Activated naive CD8-positive, alpha-beta T cell treated with anti-CD3 and anti-CD28 coated beads for 36 hours (primary cell): ENCODE measurements at regions not wholly inside any gene's neighbourhood (a gene's known extent, or its start where the extent isn't known, plus 50 kb on each side); places are given as distances from the start of the nearest gene placed in this dataset.

Experiments used
- DNase-seq: peaks from one replicate; pipeline ENCODE4 v3.0.0; 2021
- H3K27ac Mint-ChIP-seq: one replicate; pipeline ENCODE4 v1.8.0; 2022; ENCODE audit warnings: mild to moderate bottlenecking, moderate library complexity, mixed read lengths
- H3K27me3 Mint-ChIP-seq: one replicate; pipeline ENCODE4 v1.8.0; 2022; ENCODE audit warnings: mild to moderate bottlenecking, mixed read lengths
- H3K36me3 Mint-ChIP-seq: one replicate; pipeline ENCODE4 v1.8.0; 2021; ENCODE audit warnings: mild to moderate bottlenecking, mixed read lengths
- H3K4me1 Mint-ChIP-seq: one replicate; pipeline ENCODE4 v1.8.0; 2021; ENCODE audit warnings: mixed read lengths
- H3K4me3 Mint-ChIP-seq: one replicate; pipeline ENCODE4 v1.8.0; 2022; ENCODE audit warnings: mild to moderate bottlenecking, moderate library complexity, mixed read lengths
- H3K9me3 Mint-ChIP-seq: one replicate; pipeline ENCODE4 v1.8.0; 2022; ENCODE audit warnings: mixed read lengths

DNA sequence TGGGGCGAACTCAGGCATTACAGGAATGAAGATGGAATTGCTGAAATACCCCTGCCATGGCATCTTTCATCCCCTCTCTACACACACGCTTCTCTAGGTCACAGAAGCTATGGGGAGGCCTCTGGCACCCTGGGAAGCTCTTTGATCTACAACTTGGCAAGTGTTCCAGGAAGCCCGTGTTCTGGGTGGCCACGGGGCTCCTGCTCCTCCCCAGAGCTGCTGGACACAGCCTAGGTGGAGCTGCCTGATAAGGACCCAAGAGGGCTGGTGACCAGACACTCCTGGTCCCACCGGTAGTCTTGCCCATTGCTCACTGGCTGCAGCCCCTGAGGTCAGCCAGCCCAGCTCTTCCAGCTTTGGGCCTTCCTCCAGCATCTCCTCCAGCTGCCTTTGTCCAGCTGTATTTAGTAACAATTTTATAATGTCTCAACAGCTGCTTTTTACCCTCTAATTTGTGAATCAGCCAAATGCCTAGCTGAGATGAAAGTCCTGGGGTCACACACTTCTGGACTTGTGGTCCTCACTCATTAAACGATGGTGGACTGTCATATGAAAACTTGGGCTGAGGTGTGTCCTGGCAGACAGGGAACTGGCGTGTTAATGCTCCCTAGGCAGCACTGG, 72.8 kb upstream of the SPATA13 start:
- no peak overlapping the region for H3K27ac Mint-ChIP-seq
- DNase-seq, result no peak
- no peaks in the 10 kb centered on the region for H3K36me3 Mint-ChIP-seq
- no peak overlapping the region for H3K4me3 Mint-ChIP-seq
- peaks cover 3% of the 10 kb centered on the region for H3K27me3 Mint-ChIP-seq
- H3K9me3 Mint-ChIP-seq, result no peaks in the 10 kb centered on the region
- peaks cover 5% of the 10 kb centered on the region for H3K4me1 Mint-ChIP-seq

DNA sequence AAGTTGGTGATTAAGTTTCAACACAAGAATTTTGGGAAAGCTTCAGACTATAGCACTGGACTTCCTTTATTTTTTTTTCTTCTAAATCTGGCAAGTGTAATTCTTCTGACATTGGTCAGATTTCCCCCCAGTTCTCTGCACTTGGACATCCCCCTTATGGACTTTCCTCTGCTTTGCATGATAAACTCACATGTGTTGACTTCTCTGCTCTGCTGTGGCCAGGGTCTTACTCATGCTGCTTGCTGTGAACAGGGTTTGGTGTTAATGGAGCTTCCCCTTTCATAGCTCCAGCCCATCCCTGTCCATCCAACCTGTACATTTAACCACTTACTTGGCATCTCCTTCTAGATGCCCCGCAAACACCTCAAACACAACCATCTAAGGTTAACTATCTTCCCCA, 70.5 kb upstream of the SPATA13 start:
- Mint-ChIP-seq H3K36me3 (no peaks in the 10 kb centered on the region), H3K4me3 (no peak overlapping the region), H3K27ac (no peak overlapping the region), H3K4me1 (peaks cover 5% of the 10 kb centered on the region), H3K9me3 (no peaks in the 10 kb centered on the region), H3K27me3 (no peaks in the 10 kb centered on the region)
- no peak for DNase-seq

DNA sequence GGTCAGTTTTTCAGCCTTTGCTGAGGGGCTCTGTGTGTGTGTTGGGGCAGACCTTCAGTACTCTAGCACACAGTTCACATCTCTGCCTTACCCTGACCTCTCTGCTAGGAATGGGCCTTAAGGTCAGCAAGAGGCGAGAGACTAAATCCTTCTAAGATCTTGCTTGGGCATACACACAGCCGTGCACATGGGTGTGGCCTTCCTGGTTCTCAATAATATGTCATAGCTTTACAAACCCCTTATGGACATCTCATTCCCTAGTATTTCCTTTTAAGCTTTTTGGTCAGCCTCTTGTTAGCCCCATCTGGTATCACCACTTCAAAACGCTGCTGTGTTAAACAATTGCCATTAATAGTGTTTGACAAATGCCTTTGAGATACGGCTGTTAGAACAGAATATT, 69.4 kb upstream of the SPATA13 start:
- Mint-ChIP-seq H3K4me1 (peaks cover 5% of the 10 kb centered on the region), H3K27me3 (no peaks in the 10 kb centered on the region), H3K9me3 (no peaks in the 10 kb centered on the region), H3K4me3 (no peak overlapping the region), H3K36me3 (no peaks in the 10 kb centered on the region), H3K27ac (no peak overlapping the region)
- no peak for DNase-seq

DNA sequence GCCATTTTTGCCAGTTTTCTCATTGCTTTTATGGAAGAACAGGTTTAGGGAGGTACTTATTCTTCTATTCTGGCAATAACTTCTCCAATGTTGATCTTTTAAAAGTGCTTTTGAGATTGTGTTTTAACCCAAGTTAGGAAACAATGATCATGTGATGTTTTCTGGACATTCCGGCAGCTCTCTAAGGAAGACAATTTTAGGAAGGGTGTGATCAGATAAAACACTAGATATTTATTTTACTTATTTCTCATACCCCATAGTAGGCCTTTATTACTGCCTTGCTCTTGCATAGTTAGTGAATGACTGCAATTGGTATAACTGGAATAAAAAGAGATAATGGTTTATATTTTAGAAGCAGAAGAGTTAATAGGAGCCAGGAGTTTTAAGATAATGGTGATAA, 68.4 kb upstream of the SPATA13 start:
- Mint-ChIP-seq H3K27me3 (no peaks in the 10 kb centered on the region), H3K27ac (no peak overlapping the region), H3K36me3 (no peaks in the 10 kb centered on the region), H3K4me3 (no peak overlapping the region), H3K4me1 (peaks cover 11% of the 10 kb centered on the region), H3K9me3 (no peaks in the 10 kb centered on the region)
- DNase-seq, result no peak

DNA sequence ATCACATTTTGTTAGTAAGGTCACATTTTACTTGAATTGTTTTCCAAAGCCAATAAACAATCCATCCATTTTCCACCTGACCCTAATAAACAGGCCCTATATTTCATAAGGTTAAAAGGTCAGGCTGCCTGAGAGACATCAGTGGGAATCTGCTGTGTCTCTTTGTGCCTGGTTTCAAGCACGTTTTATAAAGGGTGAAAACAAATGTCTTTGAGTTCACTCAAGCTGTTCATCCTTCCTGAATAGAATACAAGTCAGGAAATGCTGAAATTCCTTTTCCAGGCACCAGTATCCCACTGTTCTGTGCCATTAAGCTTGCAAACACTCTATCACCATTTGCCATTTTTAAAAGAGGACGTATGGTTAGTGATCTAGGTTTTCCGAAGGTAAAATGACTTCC, 67.5 kb upstream of the SPATA13 start:
- Mint-ChIP-seq H3K27ac (no peak overlapping the region), H3K4me1 (peaks cover 18% of the 10 kb centered on the region), H3K9me3 (no peaks in the 10 kb centered on the region), H3K27me3 (no peaks in the 10 kb centered on the region), H3K4me3 (no peak overlapping the region), H3K36me3 (no peaks in the 10 kb centered on the region)
- no peak for DNase-seq

DNA sequence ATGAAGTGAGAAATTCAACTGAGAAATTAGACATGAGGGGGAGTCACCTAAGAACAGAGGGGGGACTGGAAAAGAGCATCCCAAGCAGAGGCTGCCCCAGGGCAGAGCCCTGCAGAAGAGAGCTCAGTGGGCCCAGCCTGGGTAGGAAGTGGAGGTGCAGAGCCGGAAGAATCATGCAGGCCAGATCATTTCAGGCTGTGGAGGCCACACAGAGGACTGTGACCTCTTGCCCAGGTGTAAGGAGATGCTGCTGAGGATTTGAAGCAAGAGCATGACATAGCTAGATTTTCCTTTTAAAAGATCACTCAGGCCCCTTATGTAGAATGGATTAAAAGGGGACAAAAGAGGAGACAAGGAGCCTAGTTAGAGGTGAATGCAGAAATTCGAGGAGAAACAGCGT, 63.9 kb upstream of the SPATA13 start:
- H3K4me1 Mint-ChIP-seq, result peaks cover 14% of the 10 kb centered on the region
- H3K9me3 Mint-ChIP-seq, result no peaks in the 10 kb centered on the region
- H3K36me3 Mint-ChIP-seq, result no peaks in the 10 kb centered on the region
- no peak for DNase-seq
- H3K27me3 Mint-ChIP-seq, result peaks cover 3% of the 10 kb centered on the region
- peak overlapping the region; percentile 79 for H3K27ac Mint-ChIP-seq
- no peak overlapping the region for H3K4me3 Mint-ChIP-seq

DNA sequence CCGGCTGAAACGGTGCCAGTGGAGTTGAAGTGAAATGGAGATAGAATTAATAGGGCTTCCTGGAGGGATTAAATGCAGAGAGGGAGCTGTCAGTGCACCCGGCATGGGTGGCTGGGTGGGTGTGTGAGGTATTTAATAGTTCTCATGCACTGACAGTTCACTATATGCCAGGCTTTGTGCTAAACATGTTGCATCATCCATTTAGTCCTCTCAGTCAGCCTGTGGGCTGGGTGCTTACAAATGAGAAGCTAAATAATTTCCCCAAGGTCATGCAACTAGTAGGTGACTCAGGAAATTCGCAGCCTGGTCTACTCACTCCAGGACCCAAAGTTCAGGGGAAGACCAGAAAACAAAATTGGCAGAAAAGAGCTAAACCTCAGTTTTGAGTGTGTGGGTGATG, 63.5 kb upstream of the SPATA13 start:
- peaks cover 3% of the 10 kb centered on the region for H3K27me3 Mint-ChIP-seq
- DNase-seq, result peak; percentile 60
- peak overlapping the region; percentile 79 for H3K27ac Mint-ChIP-seq
- no peaks in the 10 kb centered on the region for H3K9me3 Mint-ChIP-seq
- H3K4me3 Mint-ChIP-seq, result no peak overlapping the region
- H3K4me1 Mint-ChIP-seq, result peaks cover 14% of the 10 kb centered on the region
- H3K36me3 Mint-ChIP-seq, result no peaks in the 10 kb centered on the region

DNA sequence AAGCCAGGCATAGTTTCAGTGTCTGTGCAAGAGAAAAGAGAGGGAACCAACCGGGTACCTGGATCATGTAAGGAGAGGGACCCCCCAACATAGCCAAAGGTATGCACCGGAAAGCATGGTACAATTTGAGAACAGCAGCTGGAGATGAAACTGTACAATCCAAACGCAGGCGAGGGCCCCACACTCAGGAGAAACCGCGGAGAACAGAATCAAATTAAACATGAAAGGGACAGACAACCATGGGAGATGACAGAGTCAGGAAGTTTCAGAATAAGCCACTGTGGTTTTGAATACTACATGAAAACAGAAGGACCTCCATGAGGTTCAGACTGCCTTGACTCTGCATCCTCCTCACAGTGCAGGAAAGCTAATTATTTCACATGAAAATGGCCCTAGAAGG, 62.9 kb upstream of the SPATA13 start:
- H3K36me3 Mint-ChIP-seq, result no peaks in the 10 kb centered on the region
- peaks cover 14% of the 10 kb centered on the region for H3K4me1 Mint-ChIP-seq
- no peaks in the 10 kb centered on the region for H3K9me3 Mint-ChIP-seq
- H3K27ac Mint-ChIP-seq, result peak overlapping the region; percentile 79
- peak overlapping the region; percentile 33 for H3K4me3 Mint-ChIP-seq
- DNase-seq, result peak; percentile 41
- H3K27me3 Mint-ChIP-seq, result peaks cover 3% of the 10 kb centered on the region

DNA sequence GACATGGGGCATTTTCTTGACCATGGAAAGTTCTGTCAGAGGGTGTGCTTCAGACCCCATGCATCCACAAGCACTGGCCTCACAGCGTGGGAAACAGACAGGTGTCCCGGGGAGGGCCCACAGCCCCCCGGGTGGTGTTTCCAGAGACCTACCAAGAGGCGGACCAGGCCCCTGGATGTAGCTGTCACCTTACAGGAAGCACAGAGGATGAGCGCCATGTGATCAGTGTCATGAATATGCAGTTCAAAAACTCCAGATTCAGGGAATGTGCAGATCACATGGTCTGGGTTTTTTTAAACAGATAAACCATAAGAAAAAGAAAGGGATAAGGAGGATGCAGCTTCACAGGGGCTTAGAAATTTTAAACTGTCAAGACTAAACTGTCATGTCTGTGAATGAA, 61.0 kb upstream of the SPATA13 start:
- Mint-ChIP-seq H3K9me3 (no peaks in the 10 kb centered on the region), H3K27ac (no peak overlapping the region), H3K4me1 (peaks cover 14% of the 10 kb centered on the region), H3K4me3 (no peak overlapping the region), H3K36me3 (no peaks in the 10 kb centered on the region), H3K27me3 (peaks cover 4% of the 10 kb centered on the region)
- no peak for DNase-seq

DNA sequence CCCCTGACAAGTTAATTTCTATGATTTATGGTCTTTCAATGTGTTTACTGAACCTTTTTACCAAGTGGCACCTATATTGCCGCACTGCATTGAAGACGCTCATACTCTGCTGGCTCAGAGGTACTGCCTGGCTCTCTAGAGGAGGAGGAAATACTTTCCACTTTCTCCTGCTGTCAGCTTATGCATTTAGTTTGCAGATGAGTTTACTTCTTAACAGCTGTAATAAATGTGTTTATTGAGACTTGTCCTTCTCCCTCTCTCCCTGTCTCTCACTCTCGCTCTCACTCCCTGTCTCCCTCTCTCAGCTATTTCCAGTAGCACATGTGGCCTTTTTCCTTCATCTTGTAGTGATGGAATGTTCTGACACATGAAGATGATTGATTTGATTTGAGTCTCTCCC, 60.3 kb upstream of the SPATA13 start:
- H3K36me3 Mint-ChIP-seq, result peaks cover 1% of the 10 kb centered on the region
- peaks cover 10% of the 10 kb centered on the region for H3K27me3 Mint-ChIP-seq
- no peak overlapping the region for H3K4me3 Mint-ChIP-seq
- peaks cover 14% of the 10 kb centered on the region for H3K4me1 Mint-ChIP-seq
- H3K9me3 Mint-ChIP-seq, result no peaks in the 10 kb centered on the region
- no peak for DNase-seq
- no peak overlapping the region for H3K27ac Mint-ChIP-seq

DNA sequence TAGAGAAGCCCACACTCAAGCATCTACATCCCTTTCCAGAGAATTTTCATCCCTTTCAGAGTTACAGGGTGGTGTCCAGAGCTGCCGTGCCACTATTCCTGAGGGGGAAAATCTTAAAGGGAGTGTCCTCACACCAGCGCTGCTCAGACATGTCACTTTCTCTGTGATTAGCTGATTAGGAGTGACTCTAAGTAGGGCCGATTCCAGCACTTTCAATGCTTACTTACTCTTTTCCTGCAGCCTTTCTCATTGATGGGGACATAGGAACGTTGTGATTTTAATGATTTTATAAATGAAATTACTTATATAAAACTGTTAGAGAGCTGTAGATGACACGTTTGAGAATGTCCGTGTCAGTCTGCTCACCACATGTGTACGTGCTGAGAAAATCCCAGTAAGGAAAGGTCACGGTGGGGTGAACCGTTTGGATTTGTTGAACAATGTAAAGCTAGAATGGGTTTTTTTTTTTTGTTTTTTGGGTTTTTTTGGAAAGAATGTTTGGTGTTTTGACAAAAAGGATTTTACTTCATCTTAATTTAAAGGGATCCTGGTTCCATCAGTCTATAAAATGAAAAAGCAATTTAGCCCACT, 56.6 kb upstream of the SPATA13 start:
- Mint-ChIP-seq H3K27me3 (peaks cover 10% of the 10 kb centered on the region), H3K36me3 (peaks cover 1% of the 10 kb centered on the region), H3K4me1 (no peaks in the 10 kb centered on the region), H3K4me3 (no peak overlapping the region), H3K27ac (no peak overlapping the region), H3K9me3 (no peaks in the 10 kb centered on the region)
- no peak for DNase-seq

DNA sequence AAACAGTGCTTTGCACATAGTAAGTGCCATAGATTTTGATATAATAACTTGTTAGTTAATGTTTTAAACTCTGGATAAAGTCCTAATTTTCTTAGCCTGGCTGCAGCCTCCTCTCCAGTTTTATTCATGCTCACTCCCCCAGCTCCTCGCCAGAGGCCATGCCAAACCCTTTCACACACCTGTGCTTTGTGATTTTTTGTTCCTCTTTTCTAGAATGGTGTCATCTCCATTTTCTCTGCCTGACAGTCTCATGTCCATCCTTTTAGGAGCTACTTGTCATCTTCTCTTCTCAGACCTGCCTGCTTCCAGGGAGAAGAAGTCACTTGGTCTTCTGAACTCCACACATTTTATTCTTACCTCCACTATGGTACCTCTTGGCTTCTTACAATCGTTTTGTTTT, 55.8 kb upstream of the SPATA13 start:
- H3K27me3 Mint-ChIP-seq, result peaks cover 10% of the 10 kb centered on the region
- H3K27ac Mint-ChIP-seq, result no peak overlapping the region

DNA sequence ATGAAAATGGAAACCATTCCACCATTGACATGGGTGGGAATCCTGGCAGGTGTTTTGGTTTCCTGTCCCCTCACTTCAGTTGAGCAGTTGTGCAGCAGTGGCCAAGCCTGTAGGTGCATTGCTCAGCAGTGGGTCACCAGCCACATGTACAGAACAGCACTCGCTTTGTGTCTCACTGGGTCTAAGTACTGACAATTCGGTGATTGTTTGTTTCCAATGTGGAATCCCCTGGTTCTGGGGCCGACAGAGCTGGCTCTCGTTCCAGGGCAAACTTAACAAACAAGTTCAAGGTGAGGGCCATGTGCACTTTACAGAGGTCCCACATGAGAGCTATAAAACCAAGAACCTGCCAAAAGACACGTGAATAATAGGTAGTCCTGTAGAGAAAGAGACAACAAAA, 54.1 kb upstream of the SPATA13 start:
- Mint-ChIP-seq H3K4me1 (no peaks in the 10 kb centered on the region), H3K4me3 (no peak overlapping the region), H3K27ac (no peak overlapping the region), H3K36me3 (peaks cover 1% of the 10 kb centered on the region), H3K27me3 (peaks cover 7% of the 10 kb centered on the region), H3K9me3 (no peaks in the 10 kb centered on the region)
- DNase-seq, result no peak

More for the DNA sequence above, 55.8 kb upstream of the SPATA13 start:
- no peak for DNase-seq
- H3K4me1 Mint-ChIP-seq, result no peaks in the 10 kb centered on the region
- H3K9me3 Mint-ChIP-seq, result no peaks in the 10 kb centered on the region
- peaks cover 1% of the 10 kb centered on the region for H3K36me3 Mint-ChIP-seq
- no peak overlapping the region for H3K4me3 Mint-ChIP-seq

DNA sequence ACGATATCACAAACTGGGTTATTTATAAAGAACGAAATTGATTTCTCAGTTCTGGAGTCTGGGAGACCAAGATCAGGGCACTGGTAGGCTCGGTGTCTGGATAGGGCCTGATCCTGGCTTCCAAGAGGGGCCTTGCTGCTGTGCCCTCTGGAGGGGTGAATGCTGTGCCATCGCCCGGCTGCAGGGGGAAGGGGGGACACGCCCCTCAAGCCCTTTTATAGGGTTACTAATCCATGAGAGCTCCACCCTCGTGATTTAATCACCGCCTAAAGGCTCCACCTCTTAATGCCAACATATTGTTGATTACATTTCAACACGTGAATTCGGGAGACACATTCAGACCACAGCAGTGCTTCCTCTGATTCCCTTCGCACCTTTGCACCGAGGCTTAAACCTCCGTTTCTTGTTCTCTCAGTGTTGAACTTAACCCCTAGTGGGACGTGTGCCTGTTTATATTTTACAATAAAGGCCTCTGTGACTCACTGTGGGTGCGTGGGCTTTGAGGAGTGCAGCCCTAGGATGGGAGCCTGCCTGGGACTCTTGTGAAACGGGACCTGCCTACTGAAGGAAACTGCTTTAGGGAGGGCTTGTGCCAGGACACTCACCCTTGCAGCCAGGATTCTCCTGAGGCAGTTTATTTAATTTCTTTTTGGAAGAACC, 52.4 kb upstream of the SPATA13 start:
- no peaks in the 10 kb centered on the region for H3K4me1 Mint-ChIP-seq
- no peak overlapping the region for H3K27ac Mint-ChIP-seq
- H3K4me3 Mint-ChIP-seq, result no peak overlapping the region
- peaks cover 7% of the 10 kb centered on the region for H3K27me3 Mint-ChIP-seq
- no peaks in the 10 kb centered on the region for H3K9me3 Mint-ChIP-seq
- peaks cover 1% of the 10 kb centered on the region for H3K36me3 Mint-ChIP-seq
- DNase-seq, result no peak

DNA sequence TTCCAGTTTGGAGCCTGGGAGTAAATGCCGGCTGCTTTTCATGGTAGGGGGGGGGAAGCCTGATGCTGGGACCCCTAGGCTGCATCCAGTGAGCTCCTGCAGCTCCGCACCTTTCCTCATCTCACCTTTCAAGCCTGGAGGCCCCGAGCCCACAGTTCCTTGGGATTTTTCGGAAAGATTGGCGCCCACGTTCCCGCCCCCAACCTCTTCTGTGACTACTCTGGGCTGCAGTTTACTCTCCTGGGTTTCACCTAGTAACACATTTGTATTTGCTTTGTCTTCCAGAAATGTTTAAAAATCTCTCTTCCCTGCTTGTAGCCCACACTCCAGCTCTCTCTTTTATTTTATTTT, 51.9 kb upstream of the SPATA13 start:
- no peak overlapping the region for H3K4me3 Mint-ChIP-seq
- no peak for DNase-seq
- H3K27ac Mint-ChIP-seq, result no peak overlapping the region
- H3K36me3 Mint-ChIP-seq, result peaks cover 1% of the 10 kb centered on the region
- H3K9me3 Mint-ChIP-seq, result no peaks in the 10 kb centered on the region
- no peaks in the 10 kb centered on the region for H3K4me1 Mint-ChIP-seq
- H3K27me3 Mint-ChIP-seq, result peaks cover 7% of the 10 kb centered on the region

DNA sequence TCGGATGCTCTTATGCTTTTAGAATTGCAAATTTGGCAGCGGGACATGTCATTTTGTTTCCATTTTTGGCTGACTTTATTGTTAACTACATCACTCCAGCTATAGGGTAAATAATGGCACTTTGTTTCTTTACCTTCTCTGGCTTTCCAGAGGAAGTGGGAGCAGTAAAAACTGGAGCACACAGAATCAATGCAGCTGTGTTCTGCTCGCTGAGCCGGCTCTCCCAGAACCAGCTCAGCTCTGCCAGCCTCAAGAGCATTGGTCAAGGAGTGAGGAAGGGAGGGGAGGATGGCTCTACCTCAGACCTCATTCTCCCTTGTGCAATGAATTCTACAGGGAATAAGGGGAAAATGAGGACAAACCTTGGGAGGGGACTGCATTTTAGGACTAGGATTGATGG, 50.5 kb upstream of the SPATA13 start:
- no peaks in the 10 kb centered on the region for H3K4me1 Mint-ChIP-seq
- no peak overlapping the region for H3K4me3 Mint-ChIP-seq
- H3K9me3 Mint-ChIP-seq, result no peaks in the 10 kb centered on the region
- H3K36me3 Mint-ChIP-seq, result no peaks in the 10 kb centered on the region
- DNase-seq, result no peak
- peaks cover 4% of the 10 kb centered on the region for H3K27me3 Mint-ChIP-seq
- no peak overlapping the region for H3K27ac Mint-ChIP-seq
